SW480 (cell line): ENCODE measurements at regions not wholly inside any gene's neighbourhood (a gene's known extent, or its start where the extent isn't known, plus 50 kb on each side); places are given as distances from the start of the nearest gene placed in this dataset.

Source experiments
- DNase-seq: peaks from one replicate; pipeline ENCODE4 v3.0.0-alpha.2; 2016; ENCODE audit warnings: low spot score

DNA sequence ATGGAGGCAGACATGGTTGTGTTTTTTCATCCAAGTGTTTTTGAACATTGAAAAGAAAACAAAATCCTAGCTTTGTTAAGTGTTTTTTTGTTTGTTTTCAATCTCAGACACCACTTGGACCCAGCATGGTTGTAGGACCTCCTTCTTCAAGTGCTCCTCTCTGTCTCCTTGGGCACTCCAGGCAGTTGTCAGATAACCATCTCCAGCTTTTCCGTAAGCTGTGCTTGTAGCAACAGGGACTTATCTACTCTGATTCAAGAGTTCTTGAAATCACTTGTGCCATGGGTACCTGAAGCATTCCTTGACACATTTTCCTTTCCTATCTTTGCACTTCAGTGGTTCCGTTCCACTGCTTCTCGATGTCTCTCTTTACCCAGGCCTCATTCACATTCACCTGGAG, 334.9 kb upstream of the DDX53 start:
- no peak for DNase-seq

DNA sequence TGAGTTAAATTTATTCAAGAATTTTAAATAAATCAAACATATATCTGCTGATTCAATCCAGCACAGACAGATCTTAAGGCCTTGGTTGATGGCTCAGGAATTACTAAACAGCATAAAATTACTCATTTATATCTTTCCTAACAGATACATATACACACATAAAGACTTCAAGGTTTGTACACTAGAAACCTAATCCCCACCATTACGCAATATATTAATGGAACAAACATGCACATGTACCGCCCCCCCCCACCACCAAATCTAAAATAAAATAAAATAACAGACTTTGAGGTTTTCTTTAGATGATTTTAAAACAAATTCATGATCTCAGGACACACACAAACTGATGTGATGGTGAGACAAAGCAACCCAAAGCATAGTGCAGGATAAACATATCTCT, 333.9 kb upstream of the DDX53 start:
- no peak for DNase-seq

DNA sequence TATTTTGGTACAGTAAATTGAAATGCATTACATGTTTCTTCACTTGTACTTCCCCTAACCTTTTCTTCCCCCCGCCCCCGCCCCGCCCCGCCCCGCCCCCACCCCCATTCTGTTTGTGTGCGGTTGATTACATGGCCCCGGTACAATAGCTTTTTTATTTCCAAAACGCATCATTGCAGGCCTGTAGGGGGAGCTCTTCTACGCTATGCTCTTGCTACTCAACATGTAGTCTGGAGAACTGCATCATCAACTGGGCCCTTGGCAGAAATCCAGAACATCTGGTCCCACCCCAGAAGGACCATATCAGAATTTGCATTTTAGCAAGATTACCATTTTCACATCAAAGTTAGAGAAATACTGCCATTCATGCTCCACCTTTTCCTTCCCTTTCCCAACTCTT, 333.3 kb upstream of the DDX53 start:
- peak; percentile 9 for DNase-seq

DNA sequence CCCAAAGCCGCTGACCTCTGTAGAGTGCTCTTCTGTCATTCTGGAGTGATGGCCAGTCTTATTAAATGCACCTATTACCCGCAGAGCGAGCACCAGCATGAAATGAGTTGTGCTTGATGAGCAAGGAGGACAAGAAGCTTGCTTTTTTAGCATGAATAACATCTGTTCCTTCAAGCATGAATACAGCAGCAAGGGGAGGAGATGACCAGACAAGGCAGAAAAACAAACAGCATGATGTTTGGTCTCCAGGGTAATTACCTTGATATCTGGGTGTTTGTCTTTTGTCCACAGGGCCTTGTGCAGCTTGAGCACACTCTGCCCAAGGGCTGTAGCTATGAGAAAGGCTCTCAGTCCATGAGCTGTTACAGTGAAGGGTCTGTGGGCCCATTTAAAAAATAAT, 324.8 kb upstream of the DDX53 start:
- DNase-seq = no peak

DNA sequence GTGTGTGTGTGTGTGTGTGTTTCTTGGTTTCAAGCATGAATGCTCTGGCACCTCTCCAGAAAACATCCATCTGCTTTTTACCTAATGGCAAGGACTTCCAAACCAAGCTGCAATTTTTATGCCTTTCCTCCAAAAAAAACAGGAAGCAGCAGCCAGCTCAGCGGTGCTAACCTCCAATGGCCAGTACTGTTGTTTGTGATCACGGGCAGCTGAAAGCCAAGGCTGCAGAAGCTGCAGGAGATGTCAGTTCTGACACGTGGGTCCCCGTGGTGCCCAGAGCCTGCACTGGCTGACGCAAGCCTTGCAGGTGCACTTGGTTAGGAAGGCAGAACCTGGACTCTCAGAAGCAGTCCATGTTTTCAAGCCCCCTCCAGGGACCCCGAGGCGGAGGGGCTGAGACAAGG, 313.6 kb upstream of the DDX53 start:
- peak; percentile 4 for DNase-seq

DNA sequence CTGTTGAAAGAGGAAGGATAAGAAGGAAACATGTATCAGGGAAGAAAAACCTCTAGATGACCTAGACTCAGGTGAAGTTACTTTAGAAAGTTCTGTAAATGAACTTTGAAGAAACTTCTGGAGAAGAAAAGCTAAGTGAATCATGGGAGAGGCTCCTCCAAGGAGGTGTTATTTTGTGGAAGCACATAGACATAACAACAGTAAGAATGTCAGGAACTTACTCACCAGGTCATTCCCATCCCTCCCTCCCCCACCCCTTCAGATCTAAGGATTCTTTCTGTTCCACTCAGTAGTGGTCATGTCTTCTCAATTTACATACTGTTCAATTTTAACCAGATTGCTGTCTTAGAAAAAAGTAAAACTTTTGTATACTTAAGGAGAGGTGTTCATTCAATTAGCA, 310.5 kb upstream of the DDX53 start:
- DNase-seq = no peak

DNA sequence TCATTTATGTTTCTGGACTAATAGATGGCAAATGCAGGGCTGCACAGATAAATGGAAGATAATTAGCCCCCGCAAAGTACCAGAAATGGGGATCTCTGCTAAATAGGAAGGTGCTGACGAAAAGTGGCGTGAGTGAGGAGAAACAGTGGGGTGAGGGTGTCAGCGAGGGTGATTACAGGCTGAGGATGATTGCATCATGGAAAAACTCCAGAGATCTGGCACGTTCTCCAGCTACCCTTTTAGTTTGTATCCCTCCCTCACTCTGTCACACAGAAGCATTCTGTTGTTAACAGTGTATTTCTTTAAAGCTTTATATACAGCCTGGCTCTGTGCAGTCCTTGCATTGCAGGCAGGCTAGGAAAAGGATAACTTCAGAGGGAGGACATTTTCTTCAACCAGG, 309.6 kb upstream of the DDX53 start:
- no peak for DNase-seq

DNA sequence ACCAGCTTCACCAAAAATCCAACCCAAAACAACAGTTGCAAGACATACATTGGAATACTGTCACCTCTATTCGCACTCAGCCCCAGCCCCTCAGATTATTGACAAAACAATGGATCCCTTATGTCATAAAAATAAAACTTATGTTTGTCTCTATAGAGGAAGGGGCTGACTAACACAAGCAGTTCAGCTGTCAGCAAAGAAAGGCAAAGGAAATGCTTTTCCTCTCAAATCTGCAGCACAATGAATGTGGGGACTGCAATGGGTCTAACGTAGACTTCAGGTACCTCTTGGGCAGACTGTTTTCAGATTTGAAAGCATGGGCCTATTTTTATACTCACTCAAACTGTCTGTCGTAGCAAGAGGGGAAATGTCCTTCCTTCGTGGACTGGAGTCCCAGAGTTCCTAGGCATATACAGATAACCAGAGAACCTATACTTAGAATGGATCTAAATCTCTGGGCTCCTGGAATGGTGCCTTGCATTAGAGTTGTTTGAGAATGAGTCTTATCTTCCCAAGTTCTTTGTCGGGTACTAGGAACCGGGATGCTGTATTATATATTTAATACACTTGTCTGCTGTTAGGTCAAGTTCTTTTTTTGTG, 307.7 kb upstream of the DDX53 start:
- DNase-seq = no peak

DNA sequence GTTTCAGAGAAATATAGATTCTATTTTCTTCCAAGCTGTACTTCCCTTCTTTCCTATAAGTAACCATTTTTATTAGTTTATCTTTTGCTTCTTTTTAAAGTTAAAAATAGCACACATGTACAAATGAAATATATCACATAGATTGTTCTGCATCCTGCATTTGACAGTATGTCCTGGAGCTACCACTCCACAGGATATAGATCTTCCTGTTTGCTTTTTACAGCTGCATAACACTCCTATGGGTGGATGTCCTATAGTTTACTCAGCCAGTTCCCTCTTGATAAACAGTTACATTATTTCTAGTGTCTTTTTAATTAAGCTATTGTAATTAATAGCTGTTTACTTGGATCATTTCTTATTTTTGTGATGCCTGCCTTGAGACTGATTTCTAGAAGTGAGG, 301.6 kb upstream of the DDX53 start:
- DNase-seq = no peak

DNA sequence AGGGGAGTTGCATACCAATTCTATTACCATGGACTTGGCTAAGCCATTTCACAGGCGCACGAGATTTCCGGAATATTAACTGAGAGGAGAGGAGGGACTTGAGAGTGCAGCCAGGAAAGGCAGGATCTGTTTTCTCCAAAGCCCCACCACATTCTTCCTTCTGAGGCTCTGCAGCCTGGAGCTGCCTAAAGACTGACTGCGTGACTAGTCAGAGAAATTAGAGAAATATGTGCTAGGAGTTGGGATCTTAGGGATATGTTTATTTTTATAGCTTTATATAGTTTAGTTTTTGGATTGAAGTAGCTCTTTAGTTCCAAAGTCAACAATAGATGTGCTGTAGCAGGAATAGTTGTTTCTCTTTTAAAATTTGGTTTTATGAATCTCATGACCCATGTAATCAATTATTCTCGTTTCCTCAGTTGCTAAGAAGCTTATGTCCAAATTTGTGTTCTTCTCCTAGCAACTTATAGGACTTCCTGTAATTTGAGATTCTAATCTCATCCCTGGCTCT, 300.1 kb upstream of the DDX53 start:
- no peak for DNase-seq

DNA sequence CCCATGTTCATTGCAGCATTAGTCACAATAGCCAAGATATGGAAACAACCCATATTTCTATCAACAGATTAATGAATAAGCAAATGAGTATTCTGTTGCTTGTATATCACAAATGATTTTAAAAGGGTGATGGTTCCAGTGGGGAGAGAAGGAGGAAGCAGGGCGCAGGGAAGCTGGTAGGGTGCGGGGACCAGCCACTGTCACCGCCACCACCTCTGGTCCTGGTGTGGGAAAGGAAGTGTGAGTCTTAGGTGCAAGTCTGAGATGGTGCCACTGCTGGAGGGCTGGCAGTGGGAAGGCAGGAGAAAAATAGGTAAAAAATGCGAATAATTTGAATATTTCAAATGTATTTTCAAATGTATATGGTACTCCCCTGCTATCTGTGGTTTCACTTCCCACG, 286.8 kb upstream of the DDX53 start:
- no peak for DNase-seq

DNA sequence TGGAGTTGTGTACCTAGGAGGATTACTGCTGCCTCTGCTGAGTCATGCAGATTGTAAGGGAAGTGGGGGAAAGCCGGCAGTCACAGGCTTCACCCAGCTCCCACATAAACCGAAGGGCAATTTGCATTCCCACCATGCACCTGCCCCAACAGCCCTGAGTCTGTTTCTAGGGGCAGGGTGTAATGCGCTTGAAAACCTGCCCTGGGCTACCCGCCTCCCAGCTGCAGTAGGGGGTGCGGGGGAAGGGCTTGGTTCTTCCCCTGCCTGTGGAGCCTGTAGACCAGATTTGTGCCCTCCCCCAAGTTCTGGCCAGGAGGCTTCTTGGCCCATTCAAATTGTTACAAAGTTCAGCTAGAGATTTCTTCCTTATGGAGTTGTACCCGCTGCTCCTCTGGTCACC, 269.2 kb upstream of the DDX53 start:
- no peak for DNase-seq

DNA sequence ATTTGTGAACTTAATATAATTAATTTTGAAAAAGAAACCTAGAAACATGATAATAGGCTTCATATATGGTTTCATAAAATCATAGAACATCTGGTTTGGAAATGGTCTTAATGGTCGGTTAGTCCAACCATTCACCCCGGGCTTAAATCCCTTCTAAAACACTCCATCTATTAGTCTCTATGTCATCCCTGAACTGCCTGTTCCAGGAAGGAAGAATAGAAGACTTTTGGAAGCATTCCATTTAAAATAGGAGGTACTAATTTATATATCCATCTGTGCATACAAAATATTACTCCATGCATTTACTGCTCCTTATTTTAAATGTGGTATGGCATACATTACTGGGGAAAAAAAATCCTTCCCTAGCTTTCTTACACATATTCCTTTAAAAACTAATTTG, 262.2 kb upstream of the DDX53 start:
- DNase-seq = no peak

DNA sequence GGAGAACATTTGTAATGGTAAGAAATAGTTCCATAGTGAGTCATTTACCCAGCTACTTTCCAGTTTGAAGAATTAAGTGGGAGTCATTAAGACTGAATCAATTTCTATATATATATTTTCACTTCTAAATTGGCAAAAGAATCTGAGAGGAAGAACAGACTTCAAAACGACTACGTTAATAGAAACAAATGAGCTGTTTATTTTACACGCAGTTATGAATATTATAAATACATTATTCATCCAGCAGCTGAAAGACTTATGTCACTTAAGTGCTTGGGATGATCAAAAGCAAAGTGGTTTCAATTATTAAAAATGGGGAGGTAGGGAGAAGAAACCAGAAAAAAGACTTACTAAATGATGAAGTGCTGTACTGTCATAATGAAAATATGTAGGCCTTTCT, 260.5 kb upstream of the DDX53 start:
- no peak for DNase-seq

DNA sequence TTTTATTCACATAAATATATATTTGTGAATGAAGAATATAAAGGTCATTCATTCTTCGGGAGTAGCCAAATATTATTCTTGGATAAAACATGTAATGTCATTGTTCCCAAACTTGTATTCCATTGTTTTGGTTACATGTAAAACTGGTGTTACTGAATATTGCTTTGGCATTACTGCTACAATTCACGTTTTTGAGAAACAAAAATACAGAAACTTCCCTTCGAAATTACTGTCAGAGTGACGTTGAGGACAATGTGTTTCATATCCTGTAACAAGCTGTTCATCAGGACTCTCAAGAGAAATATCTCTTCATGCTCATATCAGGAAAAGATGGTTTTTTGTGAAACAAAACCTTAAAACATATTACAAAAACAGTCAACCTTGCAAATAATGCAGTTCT, 258.9 kb upstream of the DDX53 start:
- no peak for DNase-seq

DNA sequence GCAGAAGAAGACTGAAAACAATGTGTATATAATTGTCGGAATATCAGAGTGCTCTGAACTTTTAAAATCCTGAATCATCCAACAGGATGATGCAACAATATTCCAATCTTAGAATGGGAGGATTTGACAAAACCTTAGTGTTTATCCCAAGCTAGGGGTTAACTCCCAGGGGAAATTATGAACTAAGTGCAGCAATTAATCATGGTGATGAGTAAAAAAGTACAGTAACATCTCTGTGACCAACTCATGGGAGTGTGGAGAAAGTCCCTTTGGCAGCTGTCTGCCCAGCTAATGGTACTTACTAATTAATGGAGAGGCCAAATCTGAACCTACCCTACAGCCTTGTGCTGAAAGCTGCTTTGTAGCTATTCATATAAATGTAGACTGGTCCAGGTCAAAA, 257.6 kb upstream of the DDX53 start:
- DNase-seq = no peak

DNA sequence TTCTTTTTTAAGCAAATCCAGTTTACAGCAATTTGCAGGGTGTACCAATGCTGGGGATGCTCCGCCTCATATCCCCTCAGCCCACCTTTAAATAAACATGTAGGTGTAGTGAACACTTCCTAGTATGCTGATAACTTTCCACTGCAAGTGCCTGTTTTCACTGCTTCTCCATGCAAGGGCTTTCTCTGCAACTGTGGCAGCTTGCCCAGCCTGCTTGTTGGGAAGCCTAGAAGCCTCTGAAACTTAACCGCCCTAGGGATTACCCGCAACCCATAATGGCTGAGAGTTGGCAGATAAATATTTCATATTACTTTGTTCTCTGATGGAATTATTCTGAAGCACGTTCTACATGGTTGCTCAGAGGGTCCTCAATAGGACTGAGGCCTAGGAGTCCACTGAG, 253.7 kb upstream of the DDX53 start:
- no peak for DNase-seq

DNA sequence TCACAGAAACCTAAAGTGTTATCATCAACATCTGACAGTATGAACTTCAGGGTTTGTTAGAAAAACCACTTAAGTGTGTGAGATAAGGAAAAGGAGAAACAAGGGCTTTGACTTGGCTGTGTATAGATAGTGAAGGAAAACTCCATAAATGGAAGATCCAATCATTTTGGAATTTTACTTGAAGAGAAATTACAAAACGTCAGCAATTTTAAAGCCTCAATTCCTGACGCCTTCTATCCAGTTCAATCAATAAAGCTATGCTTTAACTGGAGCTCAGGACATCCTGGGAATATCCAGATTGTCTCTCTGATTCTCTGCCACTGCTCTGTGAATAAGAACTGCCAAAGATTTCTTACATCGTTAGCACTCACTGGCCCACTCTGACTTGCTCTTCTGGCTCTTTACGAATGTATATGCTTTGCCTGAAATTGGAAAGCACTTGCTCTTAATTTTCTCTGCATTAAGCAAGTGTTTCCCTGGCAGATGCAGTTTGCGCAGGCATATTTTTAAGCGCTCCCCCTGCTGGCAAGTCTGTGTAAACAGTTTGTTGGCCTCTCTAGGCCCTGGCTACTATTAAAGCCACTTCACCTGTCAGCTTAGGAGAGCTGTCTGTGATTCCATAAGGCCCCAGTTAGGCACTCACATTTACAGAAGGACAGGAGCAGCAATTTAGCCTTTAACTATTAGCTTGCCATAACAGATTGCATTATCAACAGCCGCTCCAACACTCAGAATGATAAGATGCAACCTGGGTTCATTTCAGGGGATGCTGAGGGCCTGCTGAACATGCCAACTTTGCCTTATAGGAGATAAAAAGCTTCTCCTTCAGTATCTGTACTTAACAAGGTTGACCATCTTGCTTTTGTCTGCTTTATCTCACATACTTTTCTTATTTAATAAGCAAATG, 251.4 kb upstream of the DDX53 start:
- DNase-seq = peak; percentile 32

DNA sequence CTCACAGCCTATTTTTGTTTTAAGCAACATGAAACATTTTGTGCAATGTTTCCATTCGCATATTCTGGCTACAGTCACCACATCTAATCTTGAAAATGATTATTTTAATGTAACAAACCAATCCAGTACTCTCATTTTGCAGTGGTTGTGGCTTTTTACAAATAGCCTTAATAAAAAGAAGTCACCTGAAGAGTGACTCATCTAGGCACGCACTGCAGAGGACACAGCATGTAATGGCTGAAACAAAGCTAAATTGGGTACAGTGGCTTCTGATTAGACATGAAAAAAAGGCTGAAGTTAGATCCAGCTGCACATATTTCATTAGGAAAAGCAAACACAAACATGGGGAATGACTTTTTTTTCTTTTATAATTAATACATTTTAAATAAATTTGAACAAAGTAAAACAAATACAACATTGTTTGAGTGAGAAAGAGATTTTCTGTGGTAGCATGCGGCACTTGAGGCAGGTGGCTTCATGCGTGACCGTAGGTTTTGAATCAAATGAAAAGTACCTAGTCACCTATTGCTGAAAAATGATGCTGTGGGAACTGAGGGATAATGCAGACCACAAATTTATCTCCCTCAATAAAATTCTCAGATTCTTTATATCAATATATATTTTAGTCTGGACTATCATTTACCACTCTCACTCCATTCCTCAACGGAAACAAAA, 240.8 kb upstream of the DDX53 start:
- DNase-seq = no peak

DNA sequence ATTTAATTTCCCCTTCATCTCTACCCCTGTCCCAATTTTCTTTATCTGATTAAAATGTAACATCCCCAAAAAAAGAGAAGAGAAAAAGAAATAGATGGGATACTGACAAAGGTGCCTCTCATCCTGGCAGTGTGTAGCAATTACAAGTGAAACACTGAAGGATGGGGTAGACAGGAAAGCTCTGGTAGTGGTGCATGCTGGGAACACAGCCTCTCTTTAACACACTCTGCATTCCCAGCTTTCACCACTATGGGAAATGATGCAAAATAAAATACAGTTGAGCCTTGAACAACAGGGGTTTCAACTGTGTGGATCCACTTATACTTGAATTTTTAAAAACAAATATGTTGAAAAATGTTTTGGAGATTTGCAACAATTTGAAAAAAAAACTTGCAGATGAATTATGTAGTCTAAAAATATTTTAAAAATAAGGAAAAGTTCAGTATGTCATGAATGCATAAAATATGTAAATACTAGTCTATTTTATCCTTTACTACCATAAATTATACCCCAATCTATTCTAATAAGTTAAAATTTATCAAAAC, 239.2 kb upstream of the DDX53 start:
- DNase-seq = peak; percentile 7

DNA sequence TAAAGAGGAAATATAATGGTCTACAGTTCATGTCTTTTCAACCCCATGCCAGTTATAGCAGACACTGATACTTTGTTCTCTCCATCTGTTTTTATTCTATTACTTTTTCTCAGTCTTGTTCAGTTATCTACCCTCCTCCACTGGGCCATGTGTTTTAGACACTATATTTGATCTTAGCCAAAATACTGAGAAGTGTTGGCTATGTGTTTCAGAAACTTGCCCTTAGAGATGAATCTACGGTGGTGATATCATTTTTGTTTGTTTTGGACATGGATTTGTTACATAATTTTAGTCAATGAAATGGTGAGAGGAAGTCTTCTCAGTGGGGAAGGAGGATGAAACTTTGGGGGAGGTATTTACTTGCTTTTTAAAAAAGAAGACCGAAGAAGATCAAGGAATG, 211.5 kb upstream of the DDX53 start:
- DNase-seq = no peak

DNA sequence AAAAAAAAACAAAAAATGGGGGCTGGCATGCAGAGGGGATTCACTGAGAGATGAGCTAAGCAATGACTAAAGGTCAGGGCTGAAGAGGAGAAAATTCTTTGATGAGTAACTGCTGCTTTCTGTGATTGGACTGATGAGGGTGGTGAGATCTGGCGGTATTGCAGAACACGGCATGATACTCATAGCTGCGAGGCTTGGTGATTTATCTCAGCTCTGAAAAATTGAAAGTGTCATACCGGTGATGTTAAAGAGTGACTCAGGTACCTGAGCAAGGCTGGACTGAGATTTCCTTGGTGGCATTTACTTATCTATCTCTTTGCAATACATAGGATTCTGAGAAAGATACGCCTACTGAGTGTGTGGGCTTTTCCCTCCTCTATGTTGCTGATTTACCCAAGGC, 204.1 kb upstream of the DDX53 start:
- no peak for DNase-seq

DNA sequence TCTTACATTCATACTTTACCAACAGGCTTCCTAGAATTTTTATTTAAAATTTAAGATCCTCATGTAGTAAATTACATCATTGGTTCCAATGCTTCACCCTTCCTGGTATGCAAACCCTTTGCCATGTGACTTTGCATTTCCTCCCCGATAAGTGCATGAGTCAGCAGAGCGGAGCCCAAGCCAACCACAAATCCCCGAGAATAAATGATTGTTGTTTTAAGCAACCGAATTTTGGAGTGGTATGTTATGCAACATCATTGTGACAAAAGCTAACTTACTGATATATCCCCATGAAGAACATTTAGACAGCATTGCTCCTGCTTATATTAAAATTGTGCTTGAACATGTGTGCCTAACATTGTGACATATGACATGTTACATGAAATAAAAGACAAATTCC, 199.4 kb upstream of the DDX53 start:
- peak; percentile 47 for DNase-seq
